Activated naive CD8-positive, alpha-beta T cell (primary cell): ENCODE measurements at regions not wholly inside any gene's neighbourhood (a gene's known extent, or its start where the extent isn't known, plus 50 kb on each side); places are given as distances from the start of the nearest gene placed in this dataset.

Source experiments
- H3K27ac Mint-ChIP-seq: one replicate; pipeline ENCODE4 v1.8.0; 2021; ENCODE audit warnings: mixed read lengths
- H3K27me3 Mint-ChIP-seq: one replicate; pipeline ENCODE4 v1.8.0; 2021; ENCODE audit warnings: mixed read lengths
- H3K36me3 Mint-ChIP-seq: one replicate; pipeline ENCODE4 v1.8.0; 2021; ENCODE audit warnings: mixed read lengths
- H3K4me1 Mint-ChIP-seq: one replicate; pipeline ENCODE4 v1.8.0; 2021; ENCODE audit warnings: low read depth, mixed read lengths
- H3K4me3 Mint-ChIP-seq: one replicate; pipeline ENCODE4 v1.8.0; 2021; ENCODE audit warnings: mild to moderate bottlenecking, mixed read lengths
- H3K9me3 Mint-ChIP-seq: one replicate; pipeline ENCODE4 v1.8.0; 2021; ENCODE audit warnings: low read depth, mixed read lengths

DNA sequence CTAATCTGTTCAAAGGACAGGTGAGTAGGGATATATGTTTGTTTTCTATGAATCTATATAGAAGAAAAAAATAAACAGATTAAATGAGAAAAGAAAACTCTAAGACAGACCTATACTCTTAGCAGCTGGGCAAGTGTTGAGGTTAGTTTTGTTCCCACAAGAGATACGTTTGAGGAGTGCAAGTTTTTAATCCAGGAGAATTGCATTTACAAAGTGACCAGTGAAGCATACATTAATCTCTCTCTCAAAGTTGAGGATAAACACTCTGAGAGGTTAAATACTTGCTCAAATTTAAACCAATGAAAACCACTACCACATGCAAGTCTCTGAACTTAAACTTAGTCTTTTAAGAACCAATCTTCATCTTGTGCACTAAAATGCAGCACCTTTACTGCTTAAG, 930.5 kb upstream of the MIR17HG start:
- Mint-ChIP-seq H3K27ac (no peak overlapping the region), H3K36me3 (no peaks in the 10 kb centered on the region), H3K27me3 (no peaks in the 10 kb centered on the region), H3K4me1 (no peaks in the 10 kb centered on the region), H3K4me3 (no peak overlapping the region), H3K9me3 (peaks cover 12% of the 10 kb centered on the region)

- Mint-ChIP-seq H3K4me3 (no peak overlapping the region), H3K27ac (no peak overlapping the region), H3K9me3 (peaks cover 12% of the 10 kb centered on the region), H3K4me1 (no peaks in the 10 kb centered on the region), H3K27me3 (no peaks in the 10 kb centered on the region), H3K36me3 (no peaks in the 10 kb centered on the region)
Observed at GRCh38 chr13:90420683-90421082, 926.8 kb upstream of the MIR17HG start.

- Mint-ChIP-seq H3K9me3 (peaks cover 5% of the 10 kb centered on the region), H3K27ac (no peak overlapping the region), H3K36me3 (no peaks in the 10 kb centered on the region), H3K27me3 (no peaks in the 10 kb centered on the region), H3K4me1 (no peaks in the 10 kb centered on the region), H3K4me3 (no peak overlapping the region)
Observed at GRCh38 chr13:90427322-90428272, 919.9 kb upstream of the MIR17HG start.

DNA sequence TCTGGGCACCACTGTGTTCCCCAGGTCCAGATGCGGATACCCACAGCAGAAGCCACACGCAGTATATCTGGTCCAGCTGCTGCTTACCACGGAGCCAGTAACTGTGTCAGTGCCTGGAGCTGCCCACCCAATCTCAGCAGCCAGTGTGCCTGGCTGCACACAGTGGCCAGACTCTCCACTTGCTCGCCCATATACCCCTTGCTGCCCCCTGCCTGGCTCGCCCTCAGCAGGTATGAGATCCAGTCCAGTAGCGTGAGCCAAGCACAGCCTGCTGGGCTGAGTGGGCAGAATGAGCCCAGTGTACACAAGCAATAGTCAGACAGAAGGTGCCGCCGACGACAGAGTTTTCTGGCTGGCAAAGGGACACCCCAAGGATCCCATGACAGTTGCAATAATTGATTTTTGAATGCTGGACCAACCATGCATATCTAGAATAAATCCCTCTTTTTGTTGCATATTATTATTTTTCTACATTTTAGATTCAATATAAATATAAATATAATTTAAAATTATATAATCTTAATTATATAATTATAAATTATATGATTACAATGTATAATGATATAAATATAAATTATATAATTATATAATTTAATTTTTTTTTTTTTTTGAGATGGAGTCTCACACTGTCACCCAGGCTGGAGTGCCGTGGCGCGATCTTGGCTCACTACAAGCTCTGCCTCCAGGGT, 918.8 kb upstream of the MIR17HG start:
- H3K4me3 Mint-ChIP-seq, result no peak overlapping the region
- H3K9me3 Mint-ChIP-seq, result peaks cover 5% of the 10 kb centered on the region
- no peaks in the 10 kb centered on the region for H3K4me1 Mint-ChIP-seq
- H3K27me3 Mint-ChIP-seq, result no peaks in the 10 kb centered on the region
- H3K27ac Mint-ChIP-seq, result no peak overlapping the region
- no peaks in the 10 kb centered on the region for H3K36me3 Mint-ChIP-seq

GRCh38 chr13:90430127-90430526, 917.4 kb upstream of the MIR17HG start:
- no peaks in the 10 kb centered on the region for H3K36me3 Mint-ChIP-seq
- peaks cover 5% of the 10 kb centered on the region for H3K9me3 Mint-ChIP-seq
- no peak overlapping the region for H3K4me3 Mint-ChIP-seq
- H3K27me3 Mint-ChIP-seq, result no peaks in the 10 kb centered on the region
- H3K27ac Mint-ChIP-seq, result no peak overlapping the region
- H3K4me1 Mint-ChIP-seq, result no peaks in the 10 kb centered on the region

GRCh38 chr13:90436697-90437096, 910.8 kb upstream of the MIR17HG start:
- Mint-ChIP-seq H3K27me3 (no peaks in the 10 kb centered on the region), H3K4me1 (no peaks in the 10 kb centered on the region), H3K9me3 (peaks cover under 1% of the 10 kb centered on the region), H3K4me3 (no peak overlapping the region), H3K27ac (no peak overlapping the region), H3K36me3 (no peaks in the 10 kb centered on the region)

- peaks cover 7% of the 10 kb centered on the region for H3K9me3 Mint-ChIP-seq
- no peaks in the 10 kb centered on the region for H3K4me1 Mint-ChIP-seq
- H3K4me3 Mint-ChIP-seq, result no peak overlapping the region
- no peak overlapping the region for H3K27ac Mint-ChIP-seq
- no peaks in the 10 kb centered on the region for H3K27me3 Mint-ChIP-seq
- no peaks in the 10 kb centered on the region for H3K36me3 Mint-ChIP-seq
Observed at GRCh38 chr13:90438576-90438975, 908.9 kb upstream of the MIR17HG start.

- no peaks in the 10 kb centered on the region for H3K36me3 Mint-ChIP-seq
- H3K27me3 Mint-ChIP-seq, result no peaks in the 10 kb centered on the region
- no peak overlapping the region for H3K27ac Mint-ChIP-seq
- H3K4me3 Mint-ChIP-seq, result no peak overlapping the region
- peaks cover 11% of the 10 kb centered on the region for H3K9me3 Mint-ChIP-seq
- no peaks in the 10 kb centered on the region for H3K4me1 Mint-ChIP-seq
Observed at GRCh38 chr13:90443268-90443667, 904.2 kb upstream of the MIR17HG start.

DNA sequence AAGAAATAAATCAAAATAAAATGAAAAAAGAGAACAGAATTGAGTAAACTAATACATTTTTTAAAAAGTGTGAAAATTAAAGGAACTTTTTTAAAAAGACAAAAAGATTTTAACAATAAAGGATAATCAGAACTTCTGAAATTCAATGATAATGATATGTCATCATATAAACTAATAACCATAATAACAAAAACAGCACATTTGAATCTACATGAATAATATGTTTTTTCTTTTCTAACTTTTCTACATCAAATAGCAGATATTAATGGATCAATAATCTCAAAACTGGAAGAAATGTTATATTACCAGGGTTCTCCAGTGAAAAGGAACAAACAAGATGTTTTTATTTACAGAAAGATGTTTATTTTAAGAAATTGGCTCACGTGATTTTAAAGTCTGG, 903.3 kb upstream of the MIR17HG start:
- H3K27ac Mint-ChIP-seq, result no peak overlapping the region
- H3K4me1 Mint-ChIP-seq, result no peaks in the 10 kb centered on the region
- no peaks in the 10 kb centered on the region for H3K36me3 Mint-ChIP-seq
- H3K9me3 Mint-ChIP-seq, result peaks cover 11% of the 10 kb centered on the region
- no peak overlapping the region for H3K4me3 Mint-ChIP-seq
- H3K27me3 Mint-ChIP-seq, result no peaks in the 10 kb centered on the region

- H3K9me3 Mint-ChIP-seq, result peaks cover 11% of the 10 kb centered on the region
- no peak overlapping the region for H3K4me3 Mint-ChIP-seq
- no peak overlapping the region for H3K27ac Mint-ChIP-seq
- H3K36me3 Mint-ChIP-seq, result no peaks in the 10 kb centered on the region
- no peaks in the 10 kb centered on the region for H3K27me3 Mint-ChIP-seq
- H3K4me1 Mint-ChIP-seq, result no peaks in the 10 kb centered on the region
Observed at GRCh38 chr13:90445179-90445578, 902.3 kb upstream of the MIR17HG start.

GRCh38 chr13:90447034-90447733, 900.3 kb upstream of the MIR17HG start:
- no peaks in the 10 kb centered on the region for H3K4me1 Mint-ChIP-seq
- no peak overlapping the region for H3K4me3 Mint-ChIP-seq
- no peaks in the 10 kb centered on the region for H3K27me3 Mint-ChIP-seq
- H3K27ac Mint-ChIP-seq, result no peak overlapping the region
- peaks cover 10% of the 10 kb centered on the region for H3K9me3 Mint-ChIP-seq
- H3K36me3 Mint-ChIP-seq, result no peaks in the 10 kb centered on the region

DNA sequence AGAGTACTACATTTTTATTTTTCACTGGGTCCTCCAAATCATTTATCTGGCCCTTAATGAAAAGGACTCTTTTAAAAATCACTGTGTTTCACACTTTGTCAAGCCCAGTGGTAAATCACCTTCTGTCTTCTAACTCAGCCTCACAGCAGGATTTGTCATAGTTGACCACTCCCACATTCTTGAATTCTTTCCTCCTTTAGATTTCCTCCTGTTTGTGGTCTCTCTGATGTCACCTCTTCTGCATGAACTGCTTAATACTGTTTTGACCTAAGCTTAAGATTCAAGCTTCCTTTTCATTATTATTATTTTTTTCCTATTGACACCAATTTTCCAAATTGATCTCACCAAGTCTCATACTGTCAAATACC, 899.8 kb upstream of the MIR17HG start:
- Mint-ChIP-seq H3K27ac (no peak overlapping the region), H3K9me3 (peaks cover 8% of the 10 kb centered on the region), H3K4me3 (no peak overlapping the region), H3K4me1 (no peaks in the 10 kb centered on the region), H3K36me3 (no peaks in the 10 kb centered on the region), H3K27me3 (no peaks in the 10 kb centered on the region)

DNA sequence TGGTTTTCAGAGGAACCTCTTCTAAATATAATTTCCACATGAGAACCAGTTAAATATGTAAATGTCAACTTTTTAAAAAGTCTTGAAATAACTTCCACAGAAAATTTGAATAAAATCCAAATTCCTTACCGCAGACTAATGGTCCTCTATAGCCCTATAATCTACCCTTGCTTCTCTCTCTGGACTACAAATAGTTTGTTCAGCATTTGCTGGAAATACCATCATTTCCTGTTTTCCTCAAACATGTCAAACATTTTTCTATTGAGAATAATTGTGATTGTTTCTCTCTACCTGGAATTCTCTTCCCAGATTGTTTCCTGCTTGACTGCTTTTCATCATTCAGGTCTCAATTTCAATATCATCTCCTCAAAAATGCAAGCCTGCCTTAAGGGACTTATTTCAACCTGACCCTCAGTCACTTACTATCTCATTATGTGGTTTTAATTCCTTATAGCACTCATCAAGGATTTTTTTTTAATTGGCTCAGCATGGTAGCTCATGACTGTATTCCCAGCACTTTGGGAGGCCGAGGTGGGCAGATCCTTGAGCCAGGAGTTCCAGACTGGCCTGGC, 898.9 kb upstream of the MIR17HG start:
- no peaks in the 10 kb centered on the region for H3K27me3 Mint-ChIP-seq
- H3K27ac Mint-ChIP-seq, result no peak overlapping the region
- H3K4me1 Mint-ChIP-seq, result no peaks in the 10 kb centered on the region
- H3K9me3 Mint-ChIP-seq, result peaks cover 8% of the 10 kb centered on the region
- H3K4me3 Mint-ChIP-seq, result no peak overlapping the region
- H3K36me3 Mint-ChIP-seq, result no peaks in the 10 kb centered on the region

- H3K4me3 Mint-ChIP-seq, result no peak overlapping the region
- H3K4me1 Mint-ChIP-seq, result no peaks in the 10 kb centered on the region
- no peaks in the 10 kb centered on the region for H3K36me3 Mint-ChIP-seq
- H3K27me3 Mint-ChIP-seq, result no peaks in the 10 kb centered on the region
- H3K27ac Mint-ChIP-seq, result no peak overlapping the region
- peaks cover 4% of the 10 kb centered on the region for H3K9me3 Mint-ChIP-seq
Observed at GRCh38 chr13:90453342-90453741, 894.1 kb upstream of the MIR17HG start.
